LoVo (cell line): ENCODE measurements at regions not wholly inside any gene's neighbourhood (a gene's known extent, or its start where the extent isn't known, plus 50 kb on each side); places are given as distances from the start of the nearest gene placed in this dataset.

Experiments used
- DNase-seq: peaks from one replicate; pipeline ENCODE4 v3.0.0-alpha.2; 2016; ENCODE audit warnings: low spot score

GRCh38 chr17:74052993-74053711 lies 150.3 kb upstream of the RPL38 start:
- no peak for DNase-seq

- no peak for DNase-seq
Measured at GRCh38 chr17:74053712-74054078, 149.8 kb upstream of the RPL38 start.

GRCh38 chr17:74054249-74054648 lies 149.2 kb upstream of the RPL38 start:
- no peak for DNase-seq

GRCh38 chr17:74055508-74056160 lies 147.8 kb upstream of the RPL38 start:
- no peak for DNase-seq

- DNase-seq = no peak
Measured at GRCh38 chr17:74059479-74060240, 143.8 kb upstream of the RPL38 start.

- no peak for DNase-seq
Measured at GRCh38 chr17:74061758-74062157, 141.7 kb upstream of the RPL38 start.

GRCh38 chr17:74062234-74062633 lies 141.2 kb upstream of the RPL38 start:
- DNase-seq = no peak

GRCh38 chr17:74063439-74063838 lies 140.0 kb upstream of the RPL38 start:
- no peak for DNase-seq

- DNase-seq = no peak
Measured at GRCh38 chr17:74070374-74070773, 133.1 kb upstream of the RPL38 start.

- DNase-seq = no peak
Measured at GRCh38 chr17:74070998-74071679, 132.3 kb upstream of the RPL38 start.

GRCh38 chr17:74072340-74072739 lies 131.1 kb upstream of the RPL38 start:
- no peak for DNase-seq

GRCh38 chr17:74076446-74076845 lies 127.0 kb upstream of the RPL38 start:
- DNase-seq = no peak

GRCh38 chr17:74077231-74077630 lies 126.2 kb upstream of the RPL38 start:
- DNase-seq = no peak

- DNase-seq = no peak
Measured at GRCh38 chr17:74078363-74078941, 125.0 kb upstream of the RPL38 start.

- no peak for DNase-seq
Measured at GRCh38 chr17:74079537-74080300, 123.8 kb upstream of the RPL38 start.

- DNase-seq = no peak
Measured at GRCh38 chr17:74080656-74081582, 122.6 kb upstream of the RPL38 start.

GRCh38 chr17:74082886-74083285 lies 120.6 kb upstream of the RPL38 start:
- no peak for DNase-seq

- no peak for DNase-seq
Measured at GRCh38 chr17:74083321-74083720, 120.2 kb upstream of the RPL38 start.

GRCh38 chr17:74085434-74085833 lies 118.0 kb upstream of the RPL38 start:
- no peak for DNase-seq

GRCh38 chr17:74087002-74087585 lies 116.4 kb upstream of the RPL38 start:
- no peak for DNase-seq
